Activated B cell treated with CpG ODN at 0.5 μM for 24 hours (primary cell): ENCODE measurements at regions not wholly inside any gene's neighbourhood (a gene's known extent, or its start where the extent isn't known, plus 50 kb on each side); places are given as distances from the start of the nearest gene placed in this dataset.

Source experiments
- ATAC-seq: fragments of 200-7000 bp; cut with Tn5 transposase; one replicate; pipeline ENCODE4 v1.10.0; 2021; ENCODE audit warnings: low read depth, mild to moderate bottlenecking, moderate library complexity
- CTCF ChIA-PET: fragments of 350-600 bp; sonication (Branson Sonifier 250); formaldehyde crosslinking; loops from one replicate; lab custom pipeline; 2021; ENCODE audit warnings: antibody characterized with exemption; lab: Charles Lee
- POLR2A ChIA-PET: fragments of 350-600 bp; sonication (Branson Sonifier 250); formaldehyde crosslinking; loops from one replicate; lab custom pipeline; 2021; ENCODE audit warnings: antibody characterized with exemption; lab: Charles Lee
- DNase-seq: peaks from one replicate; pipeline ENCODE4 v3.0.0; 2022
- H3K27ac Mint-ChIP-seq: one replicate; pipeline ENCODE4 v1.8.0; 2020; ENCODE audit warnings: mixed read lengths
- H3K27me3 Mint-ChIP-seq: one replicate; pipeline ENCODE4 v1.8.0; 2021; ENCODE audit warnings: mixed read lengths
- H3K36me3 Mint-ChIP-seq: one replicate; pipeline ENCODE4 v1.8.0; 2021; ENCODE audit warnings: low read depth, mixed read lengths
- H3K4me1 Mint-ChIP-seq: one replicate; pipeline ENCODE4 v1.8.0; 2021; ENCODE audit warnings: mixed read lengths
- H3K4me3 Mint-ChIP-seq: one replicate; pipeline ENCODE4 v1.8.0; 2020; ENCODE audit warnings: mild to moderate bottlenecking, mixed read lengths
- H3K9me3 Mint-ChIP-seq: one replicate; pipeline ENCODE4 v1.8.0; 2020; ENCODE audit warnings: mixed read lengths
- intact Hi-C: fragments of 100-400 bp; cut with micrococcal nuclease; formaldehyde crosslinking; loops from one replicate; pipeline ENCODE4 v1.15.1; 2024
- TF ChIP-seq, protein P1 (sequence below): fragments of 200-600 bp; IDR thresholded peaks from one replicate; pipeline ENCODE4 v1.8.0; 2022; ENCODE audit warnings: antibody characterized with exemption, mild to moderate bottlenecking

- TF ChIP-seq, protein P1, sequence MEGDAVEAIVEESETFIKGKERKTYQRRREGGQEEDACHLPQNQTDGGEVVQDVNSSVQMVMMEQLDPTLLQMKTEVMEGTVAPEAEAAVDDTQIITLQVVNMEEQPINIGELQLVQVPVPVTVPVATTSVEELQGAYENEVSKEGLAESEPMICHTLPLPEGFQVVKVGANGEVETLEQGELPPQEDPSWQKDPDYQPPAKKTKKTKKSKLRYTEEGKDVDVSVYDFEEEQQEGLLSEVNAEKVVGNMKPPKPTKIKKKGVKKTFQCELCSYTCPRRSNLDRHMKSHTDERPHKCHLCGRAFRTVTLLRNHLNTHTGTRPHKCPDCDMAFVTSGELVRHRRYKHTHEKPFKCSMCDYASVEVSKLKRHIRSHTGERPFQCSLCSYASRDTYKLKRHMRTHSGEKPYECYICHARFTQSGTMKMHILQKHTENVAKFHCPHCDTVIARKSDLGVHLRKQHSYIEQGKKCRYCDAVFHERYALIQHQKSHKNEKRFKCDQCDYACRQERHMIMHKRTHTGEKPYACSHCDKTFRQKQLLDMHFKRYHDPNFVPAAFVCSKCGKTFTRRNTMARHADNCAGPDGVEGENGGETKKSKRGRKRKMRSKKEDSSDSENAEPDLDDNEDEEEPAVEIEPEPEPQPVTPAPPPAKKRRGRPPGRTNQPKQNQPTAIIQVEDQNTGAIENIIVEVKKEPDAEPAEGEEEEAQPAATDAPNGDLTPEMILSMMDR = no peak
- Mint-ChIP-seq H3K36me3 (no peaks in the 10 kb centered on the region), H3K4me1 (peaks cover 2% of the 10 kb centered on the region), H3K9me3 (no peaks in the 10 kb centered on the region), H3K27me3 (peaks cover 20% of the 10 kb centered on the region), H3K27ac (no peak overlapping the region), H3K4me3 (no peak overlapping the region)
- intact Hi-C loops = loop anchor here (10.0 kb wide), 1 partner anchor 784 kb away; the partner anchor contains the start of gene PPP1R2
- no peak for DNase-seq
- POLR2A ChIA-PET = no interaction called here
- ATAC-seq = no peak
- CTCF ChIA-PET = no interaction called here
Measured at GRCh38 chr3:194760494-194761137, 74.9 kb downstream of the FAM43A start.

GRCh38 chr3:194761384-194761783 lies 75.7 kb downstream of the FAM43A start:
- ATAC-seq (no peak), DNase-seq (no peak)
- TF ChIP-seq, protein P1 = no peak
- Mint-ChIP-seq H3K27me3 (peaks cover 20% of the 10 kb centered on the region), H3K36me3 (no peaks in the 10 kb centered on the region), H3K9me3 (no peaks in the 10 kb centered on the region), H3K4me1 (peaks cover 2% of the 10 kb centered on the region), H3K27ac (no peak overlapping the region), H3K4me3 (no peak overlapping the region)
- POLR2A ChIA-PET = no interaction called here
- intact Hi-C loops = loop anchor here (10.0 kb wide), 1 partner anchor 783 kb away; the partner anchor contains the start of gene PPP1R2
- CTCF ChIA-PET = no interaction called here

DNA sequence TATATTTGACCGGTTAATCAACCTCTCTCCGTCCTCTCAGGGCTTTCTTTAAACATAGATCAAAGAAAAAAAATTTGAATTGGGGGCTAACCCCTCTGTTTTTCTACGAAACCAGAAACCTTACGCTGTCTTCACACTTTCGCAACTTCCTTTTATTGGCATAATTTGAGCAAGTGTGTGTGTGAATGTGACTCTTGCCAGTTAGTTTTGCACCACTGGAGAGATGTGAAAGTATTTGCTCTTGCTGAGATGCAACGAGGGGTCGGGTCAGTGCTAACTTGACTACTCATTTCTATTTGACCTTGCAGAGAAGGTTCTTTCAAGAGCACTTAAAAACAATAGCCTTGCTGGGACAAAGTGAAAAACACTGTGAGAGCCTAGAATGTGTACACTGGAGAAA lies 81.2 kb downstream of the FAM43A start:
- CTCF ChIA-PET = no interaction called here
- peak overlapping the region; percentile 26 for H3K27ac Mint-ChIP-seq

DNA sequence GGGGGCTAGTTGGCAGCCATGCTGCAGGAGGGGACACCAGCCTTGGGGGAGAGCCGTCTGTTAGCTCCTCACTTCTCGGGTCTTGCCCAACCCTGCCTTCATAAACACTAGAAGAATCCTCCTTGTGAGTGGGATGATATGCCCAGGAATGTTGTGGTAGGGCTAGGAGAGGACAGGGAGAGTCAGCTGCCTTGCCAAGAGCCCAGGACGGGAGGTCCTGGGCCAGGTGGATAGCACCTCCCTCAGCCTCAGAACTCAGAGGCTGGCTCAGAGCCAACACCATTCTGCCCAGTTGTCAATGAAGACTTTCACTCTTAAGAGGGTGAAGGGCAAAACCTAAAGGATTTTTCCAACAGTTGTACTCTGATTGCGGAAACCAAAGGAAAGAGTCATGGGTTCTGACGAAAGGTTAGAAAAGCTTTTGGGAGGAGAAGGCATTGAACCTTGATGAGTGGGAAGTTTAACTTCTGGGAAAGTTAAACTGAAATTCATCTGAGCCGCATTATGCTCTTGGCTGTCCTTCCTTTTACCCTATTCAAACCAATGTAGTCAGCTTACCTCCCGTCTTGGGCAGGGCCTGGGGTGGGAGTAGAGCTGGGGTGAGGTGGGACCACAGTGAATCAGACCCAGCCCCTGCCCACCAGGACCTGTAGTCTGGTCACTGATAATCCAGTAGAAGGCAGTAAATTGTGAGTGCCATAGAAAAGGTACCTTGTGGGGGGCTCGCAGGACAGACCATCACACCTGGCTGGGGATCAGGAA lies 81.9 kb downstream of the FAM43A start:
- Mint-ChIP-seq H3K27ac (peak overlapping the region; percentile 61), H3K4me3 (no peak overlapping the region), H3K27me3 (peaks cover 3% of the 10 kb centered on the region), H3K4me1 (peaks cover 31% of the 10 kb centered on the region), H3K36me3 (no peaks in the 10 kb centered on the region), H3K9me3 (no peaks in the 10 kb centered on the region)
- TF ChIP-seq, protein P1 = no peak
- intact Hi-C loops = loop anchor here (2.0 to 10.0 kb wide), 3 partner anchors 503 to 777 kb away; partner anchors contain the start of genes ACAP2, PPP1R2 and XXYLT1
- no peak for DNase-seq
- no peak for ATAC-seq
- ChIA-PET CTCF (no interaction called here), POLR2A (interaction anchor here (0.6 to 2.2 kb wide), 3 partner anchors 17 to 1135 kb away, joined by 3 to 26 read pairs (median 8); no protein-coding TSS in a partner anchor)

More for the DNA sequence above, 81.2 kb downstream of the FAM43A start:
- Mint-ChIP-seq H3K9me3 (no peaks in the 10 kb centered on the region), H3K4me1 (peaks cover 31% of the 10 kb centered on the region), H3K4me3 (no peak overlapping the region), H3K27me3 (peaks cover 7% of the 10 kb centered on the region), H3K36me3 (no peaks in the 10 kb centered on the region)
- ATAC-seq = no peak
- POLR2A ChIA-PET = interaction anchor here (0.6 to 1.0 kb wide), 2 partner anchors 79 to 1136 kb away, joined by 3 to 5 read pairs; no protein-coding TSS in a partner anchor
- no peak for DNase-seq
- intact Hi-C loops = loop anchor here (10.0 kb wide), 1 partner anchor 778 kb away; the partner anchor contains the start of gene PPP1R2
- TF ChIP-seq, protein P1 = no peak

GRCh38 chr3:194768586-194768985 lies 82.9 kb downstream of the FAM43A start:
- H3K4me3 Mint-ChIP-seq = peak overlapping the region; percentile 86
- ChIA-PET POLR2A (interaction anchor here (0.6 to 2.2 kb wide), 17 partner anchors 11 to 777 kb away, joined by 3 to 61 read pairs (median 5); partner anchors contain the start of genes FAM43A, LSG1 and XXYLT1), CTCF (interaction anchor here (0.9 to 1.3 kb wide), 4 partner anchors 81 to 503 kb away, joined by 3 to 6 read pairs (median 4); partner anchors contain the start of gene XXYLT1)
- H3K4me1 Mint-ChIP-seq = peaks cover 34% of the 10 kb centered on the region
- ATAC-seq (no peak), DNase-seq (no peak)
- no peaks in the 10 kb centered on the region for H3K36me3 Mint-ChIP-seq
- H3K27me3 Mint-ChIP-seq = peaks cover 4% of the 10 kb centered on the region
- no peaks in the 10 kb centered on the region for H3K9me3 Mint-ChIP-seq
- TF ChIP-seq, protein P1 = no peak
- peak overlapping the region; percentile 94 for H3K27ac Mint-ChIP-seq
- intact Hi-C loops = loop anchor here (2.0 to 10.0 kb wide), 3 partner anchors 502 to 776 kb away; partner anchors contain the start of genes ACAP2, PPP1R2 and XXYLT1
